Trophoblast cell (in vitro differentiated cells and primary cell): ENCODE measurements at regions not wholly inside any gene's neighbourhood (a gene's known extent, or its start where the extent isn't known, plus 50 kb on each side); places are given as distances from the start of the nearest gene placed in this dataset.

Source experiments
- DNase-seq, 2 donors: peaks; one replicate each; pipeline ENCODE4 v3.0.0-alpha.2; 2016
- H2AFZ ChIP-seq: 2 replicates; pipeline ENCODE4 v1.6.1; 2013; ENCODE audit warnings: low read length, moderate library complexity, mild to moderate bottlenecking; ENCODE audit not compliant: insufficient read depth, poor library complexity
- H2AK5ac ChIP-seq: 2 replicates; pipeline ENCODE4 v1.6.1; 2013; ENCODE audit warnings: mild to moderate bottlenecking, low read length
- H2BK120ac ChIP-seq: 2 replicates; pipeline ENCODE4 v1.6.1; 2013; ENCODE audit warnings: low read length, mild to moderate bottlenecking, moderate library complexity; ENCODE audit not compliant: insufficient read depth, poor library complexity
- H2BK12ac ChIP-seq: 2 replicates; pipeline ENCODE4 v1.6.1; 2013; ENCODE audit warnings: mild to moderate bottlenecking, low read length, moderate library complexity
- H2BK5ac ChIP-seq: 2 replicates; pipeline ENCODE4 v1.6.1; 2013; ENCODE audit warnings: low read length, low read depth, moderate library complexity, mild to moderate bottlenecking; ENCODE audit not compliant: poor library complexity
- H3K14ac ChIP-seq: 2 replicates; pipeline ENCODE4 v1.6.1; 2013; ENCODE audit warnings: mild to moderate bottlenecking, low read length
- H3K18ac ChIP-seq: 2 replicates; pipeline ENCODE4 v1.6.1; 2013; ENCODE audit warnings: mild to moderate bottlenecking, low read length
- H3K23ac ChIP-seq: 2 replicates; pipeline ENCODE4 v1.6.1; 2013; ENCODE audit warnings: low read length
- H3K27ac ChIP-seq: 2 replicates; pipeline ENCODE4 v1.5.1; 2013; ENCODE audit warnings: low read depth, mild to moderate bottlenecking, inconsistent platforms, low read length, moderate library complexity
- H3K27me3 ChIP-seq: 2 replicates; pipeline ENCODE4 v1.6.1; 2013; ENCODE audit warnings: inconsistent platforms, mild to moderate bottlenecking, low read length, moderate library complexity; ENCODE audit not compliant: insufficient read depth
- H3K36me3 ChIP-seq, 2 experiments: 1 replicate in 1 of 2; 2 replicates in 1 of 2; pipeline ENCODE4 v1.6.1; 2013; ENCODE audit warnings: low read length in 2 of 2, mild to moderate bottlenecking in 2 of 2, moderate library complexity in 1 of 2; ENCODE audit not compliant: insufficient read depth in 2 of 2, control insufficient read depth in 1 of 2
- H3K4ac ChIP-seq: 2 replicates; pipeline ENCODE4 v1.6.1; 2013; ENCODE audit warnings: low read depth, mild to moderate bottlenecking, low read length, moderate library complexity
- H3K4me1 ChIP-seq, 2 experiments: 1 replicate in 1 of 2; 2 replicates in 1 of 2; pipeline ENCODE4 v1.6.1; 2013; ENCODE audit warnings: low read length in 2 of 2, mild to moderate bottlenecking in 2 of 2, moderate library complexity in 1 of 2; ENCODE audit not compliant: insufficient read depth in 2 of 2, control insufficient read depth in 1 of 2
- H3K4me2 ChIP-seq: 2 replicates; pipeline ENCODE4 v1.6.1; 2013; ENCODE audit warnings: inconsistent platforms, mild to moderate bottlenecking, low read length, moderate library complexity
- H3K4me3 ChIP-seq: 2 replicates; pipeline ENCODE4 v1.5.1; 2013; ENCODE audit warnings: mild to moderate bottlenecking, low read depth, low read length, inconsistent platforms
- H3K79me1 ChIP-seq: one replicate; pipeline ENCODE4 v1.6.1; 2013; ENCODE audit warnings: low read length
- H3K79me2 ChIP-seq: 2 replicates; pipeline ENCODE4 v1.6.1; 2013; ENCODE audit warnings: low read length, mild to moderate bottlenecking; ENCODE audit not compliant: control insufficient read depth, insufficient read depth, poor library complexity
- H3K9ac ChIP-seq: 2 replicates; pipeline ENCODE4 v1.6.1; 2013; ENCODE audit warnings: mild to moderate bottlenecking, low read length
- H3K9me3 ChIP-seq: 2 replicates; pipeline ENCODE4 v1.6.1; 2013; ENCODE audit warnings: low read depth, mild to moderate bottlenecking, control low read depth, inconsistent platforms, low read length; ENCODE audit not compliant: insufficient read depth
- H4K12ac ChIP-seq: 2 replicates; pipeline ENCODE4 v1.6.1; 2013; ENCODE audit warnings: low read depth, mild to moderate bottlenecking, low read length, moderate library complexity
- H4K8ac ChIP-seq: 2 replicates; pipeline ENCODE4 v1.6.1; 2013; ENCODE audit warnings: low read depth, mild to moderate bottlenecking, low read length, moderate library complexity
- H4K91ac ChIP-seq: one replicate; pipeline ENCODE4 v1.6.1; 2013; ENCODE audit warnings: low read depth, mild to moderate bottlenecking, low read length, moderate library complexity
- WGBS: extraction: QIAGEN DNeasy Blood & Tissue Kit; methylation state at CpG from one replicate; pipeline ENCODE4 v1.1.7; 2013; ENCODE audit warnings: missing lambda C conversion rate; ENCODE audit not compliant: insufficient read length, insufficient coverage; ENCODE audit errors: extremely low coverage; 5-methylcytosine and 5-hydroxymethylcytosine counted together

GRCh38 chr9:134518004-134518606, 123.5 kb upstream of the COL5A1 start:
- Histone ChIP-seq H4K91ac (no peak overlapping the region), H4K8ac (no peak overlapping the region), H4K12ac (no peak overlapping the region), H3K4me3 (no peak overlapping the region), H3K4me1 (peaks cover 10 to 14% of the 10 kb centered on the region in 2 experiments), H2BK12ac (no peak overlapping the region), H3K9me3 (peaks cover 11% of the 10 kb centered on the region), H3K14ac (no peak overlapping the region), H3K79me1 (peaks cover 5% of the 10 kb centered on the region), H3K27me3 (no peaks in the 10 kb centered on the region), H3K4me2 (no peak overlapping the region), H2BK5ac (no peak overlapping the region), H3K27ac (no peak overlapping the region), H3K23ac (no peak overlapping the region), H3K79me2 (no peaks in the 10 kb centered on the region), H2AFZ (no peak overlapping the region), H3K9ac (no peak overlapping the region), H3K18ac (no peak overlapping the region), H3K4ac (no peak overlapping the region), H2AK5ac (no peak overlapping the region), H3K36me3 (no peaks in the 10 kb centered on the region), H2BK120ac (no peak overlapping the region)
- no CpG with 5 or more reads among the region's 28 CpGs for WGBS
- DNase-seq: no peak

- Histone ChIP-seq H4K12ac (no peak overlapping the region), H3K79me2 (no peaks in the 10 kb centered on the region), H3K4me3 (no peak overlapping the region), H3K14ac (no peak overlapping the region), H3K9me3 (peaks cover 7% of the 10 kb centered on the region), H4K91ac (no peak overlapping the region), H3K9ac (no peak overlapping the region), H3K27me3 (no peaks in the 10 kb centered on the region), H2AK5ac (no peak overlapping the region), H2BK5ac (no peak overlapping the region), H3K23ac (no peak overlapping the region), H2AFZ (no peak overlapping the region), H3K4ac (no peak overlapping the region), H3K18ac (no peak overlapping the region), H3K79me1 (peaks cover 5% of the 10 kb centered on the region), H3K27ac (no peak overlapping the region), H3K4me2 (no peak overlapping the region), H3K4me1 (peaks cover 10 to 14% of the 10 kb centered on the region in 2 experiments), H3K36me3 (no peaks in the 10 kb centered on the region), H2BK12ac (no peak overlapping the region), H2BK120ac (no peak overlapping the region), H4K8ac (no peak overlapping the region)
- WGBS: no CpG with 5 or more reads among the region's 15 CpGs
- no peak for DNase-seq
These were observed 122.1 kb upstream of the COL5A1 start for GRCh38 chr9:134519375-134520070.

- DNase-seq: no peak
- Histone ChIP-seq H2BK120ac (peak overlapping the region; percentile 67), H3K4me2 (no peak overlapping the region), H3K36me3 (no peaks in the 10 kb centered on the region), H4K8ac (peak overlapping the region; percentile 17), H3K4ac (no peak overlapping the region), H2AK5ac (no peak overlapping the region), H3K9me3 (peaks cover 7% of the 10 kb centered on the region), H2AFZ (no peak overlapping the region), H2BK5ac (no peak overlapping the region), H3K79me1 (peaks cover 5% of the 10 kb centered on the region), H4K91ac (peak overlapping the region; percentile 77), H3K27me3 (no peaks in the 10 kb centered on the region), H3K79me2 (no peaks in the 10 kb centered on the region), H3K9ac (no peak overlapping the region), H3K27ac (no peak overlapping the region), H3K14ac (peak overlapping the region; percentile 24), H3K23ac (no peak overlapping the region), H3K18ac (peak overlapping the region; percentile 59), H2BK12ac (peak overlapping the region; percentile 29), H4K12ac (no peak overlapping the region), H3K4me3 (no peak overlapping the region), H3K4me1 (peaks cover 10 to 11% of the 10 kb centered on the region in 2 experiments)
- WGBS: no CpG with 5 or more reads among the region's 25 CpGs
These were observed 119.6 kb upstream of the COL5A1 start for GRCh38 chr9:134521817-134522501.

- no peak overlapping the region for H3K27ac ChIP-seq
- H4K12ac ChIP-seq: no peak overlapping the region
- no peak overlapping the region for H3K9ac ChIP-seq
- H3K23ac ChIP-seq: no peak overlapping the region
- WGBS: no CpG with 5 or more reads among the region's 7 CpGs
- peak overlapping the region; percentile 29 for H2BK12ac ChIP-seq
- H2AFZ ChIP-seq: no peak overlapping the region
- H3K18ac ChIP-seq: no peak overlapping the region
- peaks cover 7% of the 10 kb centered on the region for H3K9me3 ChIP-seq
- H2BK5ac ChIP-seq: no peak overlapping the region
- H3K27me3 ChIP-seq: no peaks in the 10 kb centered on the region
- no peak overlapping the region for H3K4me2 ChIP-seq
- no peak overlapping the region for H4K8ac ChIP-seq
- H2AK5ac ChIP-seq: peak overlapping the region; percentile 36
- H3K4me3 ChIP-seq: no peak overlapping the region
- H4K91ac ChIP-seq: peak overlapping the region; percentile 77
- no peaks in the 10 kb centered on the region for H3K79me2 ChIP-seq
- peaks cover 10 to 11% of the 10 kb centered on the region in 2 experiments for H3K4me1 ChIP-seq
- H2BK120ac ChIP-seq: peak overlapping the region; percentile 67
- no peak for DNase-seq
- no peaks in the 10 kb centered on the region for H3K36me3 ChIP-seq
- H3K14ac ChIP-seq: peak overlapping the region; percentile 24
- H3K79me1 ChIP-seq: peaks cover 5% of the 10 kb centered on the region
- no peak overlapping the region for H3K4ac ChIP-seq
These were observed 119.1 kb upstream of the COL5A1 start for GRCh38 chr9:134522502-134522848.
